Neural cell (in vitro differentiated cells): ENCODE measurements at regions not wholly inside any gene's neighbourhood (a gene's known extent, or its start where the extent isn't known, plus 50 kb on each side); places are given as distances from the start of the nearest gene placed in this dataset.

Source experiments
- EP300 ChIP-seq: fragments of 450-650 bp; conservative IDR thresholded peaks from 2 replicates; pipeline ENCODE4 v1.6.1; 2014; ENCODE audit warnings: antibody characterized with exemption, mild to moderate bottlenecking, moderate library complexity; ENCODE audit not compliant: poor library complexity, severe bottlenecking
- EZH2 ChIP-seq: fragments of 200-600, 300-800 bp; shearing (Covaris generic), sonication (generic); IDR thresholded peaks from 2 replicates; pipeline ENCODE4 v1.6.1; 2014; ENCODE audit warnings: antibody characterized with exemption, low read length, borderline replicate concordance, mild to moderate bottlenecking; ENCODE audit not compliant: insufficient read depth, poor library complexity, severe bottlenecking
- POLR2AphosphoS5 ChIP-seq: IDR thresholded peaks from 2 replicates; pipeline ENCODE4 v1.6.1; 2012
- REST ChIP-seq: IDR thresholded peaks from 2 replicates; pipeline ENCODE4 v1.6.1; 2012; ENCODE audit warnings: borderline replicate concordance
- TAF1 ChIP-seq: IDR thresholded peaks from 2 replicates; pipeline ENCODE4 v1.6.1; 2012; ENCODE audit warnings: low read depth
- TF ChIP-seq, protein P1 (sequence below): fragments of 450-650 bp; IDR thresholded peaks from 2 replicates; pipeline ENCODE4 v1.5.1; 2014; ENCODE audit warnings: antibody characterized with exemption, mild to moderate bottlenecking, moderate library complexity; ENCODE audit not compliant: poor library complexity, severe bottlenecking

- TF ChIP-seq, protein P1, sequence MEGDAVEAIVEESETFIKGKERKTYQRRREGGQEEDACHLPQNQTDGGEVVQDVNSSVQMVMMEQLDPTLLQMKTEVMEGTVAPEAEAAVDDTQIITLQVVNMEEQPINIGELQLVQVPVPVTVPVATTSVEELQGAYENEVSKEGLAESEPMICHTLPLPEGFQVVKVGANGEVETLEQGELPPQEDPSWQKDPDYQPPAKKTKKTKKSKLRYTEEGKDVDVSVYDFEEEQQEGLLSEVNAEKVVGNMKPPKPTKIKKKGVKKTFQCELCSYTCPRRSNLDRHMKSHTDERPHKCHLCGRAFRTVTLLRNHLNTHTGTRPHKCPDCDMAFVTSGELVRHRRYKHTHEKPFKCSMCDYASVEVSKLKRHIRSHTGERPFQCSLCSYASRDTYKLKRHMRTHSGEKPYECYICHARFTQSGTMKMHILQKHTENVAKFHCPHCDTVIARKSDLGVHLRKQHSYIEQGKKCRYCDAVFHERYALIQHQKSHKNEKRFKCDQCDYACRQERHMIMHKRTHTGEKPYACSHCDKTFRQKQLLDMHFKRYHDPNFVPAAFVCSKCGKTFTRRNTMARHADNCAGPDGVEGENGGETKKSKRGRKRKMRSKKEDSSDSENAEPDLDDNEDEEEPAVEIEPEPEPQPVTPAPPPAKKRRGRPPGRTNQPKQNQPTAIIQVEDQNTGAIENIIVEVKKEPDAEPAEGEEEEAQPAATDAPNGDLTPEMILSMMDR, result no peak
- TF ChIP-seq EZH2 (no peak), REST (no peak), EP300 (no peak), TAF1 (no peak), POLR2AphosphoS5 (no peak)
Observed at GRCh38 chr2:204027091-204027490, 90.5 kb downstream of the ICOS start.
